ENCODE measurements at regions not wholly inside any gene's neighbourhood (a gene's known extent, or its start where the extent isn't known, plus 50 kb on each side); places are given as distances from the start of the nearest gene placed in this dataset.

DNA sequence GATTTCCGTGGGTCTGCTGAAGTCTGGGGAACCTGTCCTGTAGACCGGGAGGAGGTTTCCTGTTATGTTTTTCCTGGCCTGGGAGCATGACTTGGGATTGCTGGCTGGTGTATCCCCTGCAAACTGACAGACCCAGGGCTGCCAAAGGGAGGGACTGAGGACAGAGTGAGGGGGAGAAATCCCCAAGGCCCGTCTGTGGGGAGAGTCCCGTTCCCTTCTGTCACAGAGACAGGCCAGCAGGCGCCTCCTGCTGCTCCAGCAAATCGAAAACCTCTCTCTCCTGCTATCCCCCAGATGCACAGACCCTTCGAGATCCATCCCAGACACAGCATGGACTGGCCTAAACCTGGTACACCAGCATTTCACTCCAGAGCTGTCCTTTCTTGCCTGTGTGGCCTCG is 56.2 kb upstream of the ALDH1B1 start:
- Histone ChIP-seq H3K27me3 (no peaks in the 10 kb centered on the region), H3K4me3 (no peak overlapping the region), H4K20me1 (ENCODE audit: insufficient read depth, poor library complexity, severe bottlenecking) (no peaks in the 10 kb centered on the region), H3K4me1 (ENCODE audit: insufficient read depth) (no peaks in the 10 kb centered on the region), H3K79me2 (no peaks in the 10 kb centered on the region), H3K9me2 (replicated peaks; ENCODE audit: insufficient read depth) (no peaks in the 10 kb centered on the region), H3K36me3 (replicated peaks; ENCODE audit: insufficient read depth, low read depth) (no peaks in the 10 kb centered on the region), H2AFZ (no peak overlapping the region), H3K9me3 (ENCODE audit: low read depth) (no peaks in the 10 kb centered on the region), H3K4me2 (no peak overlapping the region), H3K27ac (no peak overlapping the region)
- no peak for DNase-seq (ENCODE audit: low spot score)
- TF ChIP-seq, protein P1, sequence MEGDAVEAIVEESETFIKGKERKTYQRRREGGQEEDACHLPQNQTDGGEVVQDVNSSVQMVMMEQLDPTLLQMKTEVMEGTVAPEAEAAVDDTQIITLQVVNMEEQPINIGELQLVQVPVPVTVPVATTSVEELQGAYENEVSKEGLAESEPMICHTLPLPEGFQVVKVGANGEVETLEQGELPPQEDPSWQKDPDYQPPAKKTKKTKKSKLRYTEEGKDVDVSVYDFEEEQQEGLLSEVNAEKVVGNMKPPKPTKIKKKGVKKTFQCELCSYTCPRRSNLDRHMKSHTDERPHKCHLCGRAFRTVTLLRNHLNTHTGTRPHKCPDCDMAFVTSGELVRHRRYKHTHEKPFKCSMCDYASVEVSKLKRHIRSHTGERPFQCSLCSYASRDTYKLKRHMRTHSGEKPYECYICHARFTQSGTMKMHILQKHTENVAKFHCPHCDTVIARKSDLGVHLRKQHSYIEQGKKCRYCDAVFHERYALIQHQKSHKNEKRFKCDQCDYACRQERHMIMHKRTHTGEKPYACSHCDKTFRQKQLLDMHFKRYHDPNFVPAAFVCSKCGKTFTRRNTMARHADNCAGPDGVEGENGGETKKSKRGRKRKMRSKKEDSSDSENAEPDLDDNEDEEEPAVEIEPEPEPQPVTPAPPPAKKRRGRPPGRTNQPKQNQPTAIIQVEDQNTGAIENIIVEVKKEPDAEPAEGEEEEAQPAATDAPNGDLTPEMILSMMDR (IDR thresholded peaks at IDR 0.05; ENCODE audit: poor library complexity) = no peak
- TF ChIP-seq EZH2 (IDR thresholded peaks at IDR 0.05; ENCODE audit: borderline replicate concordance) (no peak), EZH2phosphoT487 (IDR thresholded peaks at IDR 0.05; ENCODE audit: low read depth, severe bottlenecking, unreplicated experiment) (no peak)
- WGBS (ENCODE audit: low lambda C conversion rate, missing lambda C conversion rate) = 75% methylated on average over 8 of the region's 8 CpGs

DNA sequence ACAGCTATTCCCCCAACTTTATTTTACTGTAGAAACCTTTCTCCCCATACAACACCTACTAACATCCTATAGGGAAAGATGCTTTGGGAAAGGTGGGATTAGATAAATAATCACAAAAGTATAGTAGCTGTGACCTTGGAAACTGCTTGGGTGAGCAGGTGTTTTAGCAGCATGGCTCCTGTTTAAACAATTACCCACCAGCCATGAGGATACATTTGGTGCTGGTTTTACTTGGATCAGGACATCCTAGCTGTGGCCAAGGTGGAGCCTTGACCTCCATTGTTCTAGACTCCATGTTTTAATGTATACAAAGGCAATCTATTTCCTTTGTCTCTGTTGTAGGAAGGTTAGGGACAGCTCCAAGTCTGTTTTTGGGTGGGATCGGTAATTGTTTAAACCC is 56.8 kb upstream of the ALDH1B1 start:
- no peak overlapping the region for H3K27ac ChIP-seq

DNA sequence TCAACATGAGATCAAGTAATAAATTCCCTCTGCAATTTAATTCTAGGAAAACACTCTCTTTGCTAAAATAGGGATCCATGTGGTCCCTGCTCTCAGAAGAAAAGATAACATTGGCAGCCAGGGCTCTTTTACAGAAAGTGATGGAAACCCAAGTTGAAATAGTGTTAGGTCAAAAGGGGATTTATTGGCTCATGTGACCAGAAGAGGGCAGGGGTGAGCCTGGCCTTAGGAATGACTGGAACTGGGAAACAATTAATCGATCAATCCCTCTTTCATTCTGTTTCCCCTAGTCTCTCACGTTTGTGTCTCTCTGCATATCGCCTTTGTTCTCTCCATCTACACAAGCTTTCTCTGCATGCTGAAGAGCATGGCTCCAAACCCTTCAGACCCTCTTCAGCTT is 58.3 kb upstream of the ALDH1B1 start:
- Histone ChIP-seq H3K9me3 (ENCODE audit: low read depth) (no peaks in the 10 kb centered on the region), H3K4me1 (ENCODE audit: insufficient read depth) (no peaks in the 10 kb centered on the region), H3K79me2 (no peaks in the 10 kb centered on the region), H3K36me3 (replicated peaks; ENCODE audit: insufficient read depth, low read depth) (no peaks in the 10 kb centered on the region), H3K27me3 (no peaks in the 10 kb centered on the region), H3K27ac (no peak overlapping the region), H3K4me3 (no peak overlapping the region), H2AFZ (no peak overlapping the region), H3K4me2 (no peak overlapping the region), H4K20me1 (ENCODE audit: insufficient read depth, poor library complexity, severe bottlenecking) (no peaks in the 10 kb centered on the region), H3K9me2 (replicated peaks; ENCODE audit: insufficient read depth) (no peaks in the 10 kb centered on the region)
- TF ChIP-seq EZH2 (IDR thresholded peaks at IDR 0.05; ENCODE audit: borderline replicate concordance) = no peak
- no peak for TF ChIP-seq EZH2phosphoT487 (IDR thresholded peaks at IDR 0.05; ENCODE audit: low read depth, severe bottlenecking, unreplicated experiment)
- TF ChIP-seq, protein P1 (IDR thresholded peaks at IDR 0.05; ENCODE audit: poor library complexity) = no peak
- no peak for DNase-seq (ENCODE audit: low spot score)
- WGBS (ENCODE audit: low lambda C conversion rate, missing lambda C conversion rate) = 43% methylated on average over 3 of the region's 3 CpGs

More for the DNA sequence above, 56.8 kb upstream of the ALDH1B1 start:
- H3K79me2 ChIP-seq = no peaks in the 10 kb centered on the region
- H3K4me3 ChIP-seq = no peak overlapping the region
- no peaks in the 10 kb centered on the region for H3K36me3 ChIP-seq (replicated peaks; ENCODE audit: insufficient read depth, low read depth)
- H3K4me1 ChIP-seq (ENCODE audit: insufficient read depth) = no peaks in the 10 kb centered on the region
- no peaks in the 10 kb centered on the region for H3K9me3 ChIP-seq (ENCODE audit: low read depth)
- no peaks in the 10 kb centered on the region for H4K20me1 ChIP-seq (ENCODE audit: insufficient read depth, poor library complexity, severe bottlenecking)
- H3K4me2 ChIP-seq = no peak overlapping the region
- H3K27me3 ChIP-seq = no peaks in the 10 kb centered on the region
- 95% methylated on average over 1 of the region's 1 CpG for WGBS (ENCODE audit: low lambda C conversion rate, missing lambda C conversion rate)
- H3K9me2 ChIP-seq (replicated peaks; ENCODE audit: insufficient read depth) = no peaks in the 10 kb centered on the region
- no peak overlapping the region for H2AFZ ChIP-seq
- DNase-seq (ENCODE audit: low spot score) = no peak
- TF ChIP-seq, protein P1 (IDR thresholded peaks at IDR 0.05; ENCODE audit: poor library complexity) = no peak
- no peak for TF ChIP-seq EZH2phosphoT487 (IDR thresholded peaks at IDR 0.05; ENCODE audit: low read depth, severe bottlenecking, unreplicated experiment)
- TF ChIP-seq EZH2 (IDR thresholded peaks at IDR 0.05; ENCODE audit: borderline replicate concordance) = no peak

DNA sequence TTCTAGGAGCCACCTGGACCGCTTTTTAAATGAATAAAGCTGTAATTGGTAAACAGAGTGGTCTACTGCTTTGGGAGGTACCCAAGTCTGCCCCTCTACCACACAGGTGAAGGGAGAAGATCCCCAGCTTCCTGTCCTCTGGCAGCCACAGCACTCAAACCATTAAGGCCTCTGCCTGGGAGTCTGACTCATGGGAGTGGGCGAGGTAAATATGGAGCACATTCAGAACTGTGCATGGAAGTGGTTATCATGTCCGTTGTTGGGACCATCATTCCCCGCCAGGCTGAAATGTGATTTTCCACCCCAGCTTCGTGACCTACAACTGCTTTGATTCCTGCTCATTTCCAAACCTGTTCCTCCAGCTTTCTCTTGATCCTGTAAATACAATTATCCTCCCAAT is 59.5 kb upstream of the ALDH1B1 start:
- TF ChIP-seq EZH2 (IDR thresholded peaks at IDR 0.05; ENCODE audit: borderline replicate concordance) = no peak
- no peaks in the 10 kb centered on the region for H3K4me1 ChIP-seq (ENCODE audit: insufficient read depth)
- H3K27ac ChIP-seq = no peak overlapping the region
- no peaks in the 10 kb centered on the region for H3K36me3 ChIP-seq (replicated peaks; ENCODE audit: insufficient read depth, low read depth)
- no peaks in the 10 kb centered on the region for H3K27me3 ChIP-seq
- no peaks in the 10 kb centered on the region for H3K9me3 ChIP-seq (ENCODE audit: low read depth)
- H3K9me2 ChIP-seq (replicated peaks; ENCODE audit: insufficient read depth) = no peaks in the 10 kb centered on the region
- H4K20me1 ChIP-seq (ENCODE audit: insufficient read depth, poor library complexity, severe bottlenecking) = no peaks in the 10 kb centered on the region
- WGBS (ENCODE audit: low lambda C conversion rate, missing lambda C conversion rate) = 79% methylated on average over 5 of the region's 5 CpGs
- H3K79me2 ChIP-seq = no peaks in the 10 kb centered on the region
- H2AFZ ChIP-seq = no peak overlapping the region
- no peak for DNase-seq (ENCODE audit: low spot score)
- no peak overlapping the region for H3K4me2 ChIP-seq
- H3K4me3 ChIP-seq = no peak overlapping the region
